H1 (cell line): ENCODE measurements at regions not wholly inside any gene's neighbourhood (a gene's known extent, or its start where the extent isn't known, plus 50 kb on each side); places are given as distances from the start of the nearest gene placed in this dataset.

ENCODE experiments used
- CTCF ChIA-PET: fragments of 300-600 bp; sonication (Branson Sonifier 250); formaldehyde crosslinking; loops from one replicate; lab custom pipeline; 2021; ENCODE audit not compliant: partially characterized antibody; lab: Charles Lee
- POLR2A ChIA-PET: fragments of 300-600 bp; sonication (Branson Sonifier 250); formaldehyde crosslinking; loops from one replicate; lab custom pipeline; 2021; ENCODE audit warnings: inconsistent platforms; ENCODE audit not compliant: partially characterized antibody; lab: Charles Lee
- DNase-seq, 2 experiments: peaks; one replicate each; pipeline versions ENCODE4 v3.0.0 to v3.0.0-alpha.2; 2010 to 2022; ENCODE audit warnings: low spot score in 2 of 2, low read depth in 1 of 2, mixed read lengths in 1 of 2
- FAIRE-seq: peaks from 2 replicates; lab custom pipeline; 2011; peaks lifted over from hg19 to GRCh38; lab: Jason Lieb, UNC
- H2AFZ ChIP-seq: 2 replicates; pipeline ENCODE4 v1.8.1; 2012; ENCODE audit warnings: low read length, inconsistent platforms
- H2AK5ac ChIP-seq: 2 replicates; pipeline ENCODE4 v1.6.1; 2013; ENCODE audit warnings: low read depth, low read length
- H2BK120ac ChIP-seq: replicated peaks from 2 replicates; pipeline ENCODE3; 2013; ENCODE audit warnings: low read depth, low read length, inconsistent platforms
- H2BK12ac ChIP-seq: 2 replicates; pipeline ENCODE4 v1.6.1; 2013; ENCODE audit warnings: low read depth, low read length
- H2BK15ac ChIP-seq: 2 replicates; pipeline ENCODE4 v1.6.1; 2013; ENCODE audit warnings: low read length
- H2BK20ac ChIP-seq: 2 replicates; pipeline ENCODE4 v1.6.1; 2013; ENCODE audit warnings: low read length
- H2BK5ac ChIP-seq: 2 replicates; pipeline ENCODE4 v1.6.1; 2013; ENCODE audit warnings: low read depth, low read length
- H3K14ac ChIP-seq: 2 replicates; pipeline ENCODE4 v1.6.1; 2013; ENCODE audit warnings: inconsistent platforms; ENCODE audit not compliant: insufficient read length
- H3K18ac ChIP-seq: 2 replicates; pipeline ENCODE4 v1.6.1; 2013; ENCODE audit warnings: low read length; ENCODE audit errors: extremely low read depth
- H3K23ac ChIP-seq: 2 replicates; pipeline ENCODE4 v1.6.1; 2013; ENCODE audit warnings: inconsistent platforms; ENCODE audit not compliant: insufficient read length
- H3K23me2 ChIP-seq: 2 replicates; pipeline ENCODE4 v1.6.1; 2013; ENCODE audit warnings: low read depth, low read length
- H3K27ac ChIP-seq: 2 replicates; pipeline ENCODE4 v1.6.1; 2011; ENCODE audit warnings: low read depth, low read length, inconsistent platforms
- H3K27me3 ChIP-seq, 4 experiments: replicated peaks in 1 of 4; 1 replicate in 1 of 4; 2 replicates in 3 of 4; pipeline versions ENCODE4 v1.6.1 to v1.8.1; 2011 to 2013; ENCODE audit warnings: low read length in 3 of 4, mild to moderate bottlenecking in 3 of 4, inconsistent platforms in 2 of 4, mixed read lengths in 2 of 4, moderate library complexity in 1 of 4; ENCODE audit not compliant: control insufficient read depth in 3 of 4, insufficient read depth in 3 of 4; ENCODE audit errors: extremely low read depth in 1 of 4
- H3K36me3 ChIP-seq, 4 experiments: 2 replicates each; pipeline versions ENCODE4 v1.6.1 to v1.8.1; 2011 to 2013; ENCODE audit warnings: mild to moderate bottlenecking in 4 of 4, low read length in 3 of 4, moderate library complexity in 2 of 4, control low read depth in 1 of 4, inconsistent platforms in 1 of 4; ENCODE audit not compliant: insufficient read depth in 4 of 4, control insufficient read depth in 2 of 4
- H3K4ac ChIP-seq: replicated peaks from 2 replicates; pipeline ENCODE3; 2013; ENCODE audit warnings: low read length, low read depth, mixed read lengths, inconsistent platforms; ENCODE audit not compliant: insufficient read length
- H3K4me1 ChIP-seq, 4 experiments: replicated peaks in 1 of 4; 1 replicate in 1 of 4; 2 replicates in 3 of 4; pipeline versions ENCODE4 v1.6.1 to v1.8.1; 2011 to 2013; ENCODE audit warnings: low read length in 3 of 4, inconsistent platforms in 2 of 4, mixed read lengths in 1 of 4; ENCODE audit not compliant: insufficient read depth in 4 of 4, control insufficient read depth in 3 of 4
- H3K4me2 ChIP-seq, 2 experiments: 2 replicates each; pipeline versions ENCODE4 v1.6.1 to v1.8.1; 2011 to 2013; ENCODE audit warnings: low read depth in 2 of 2, low read length in 2 of 2, control low read depth in 1 of 2, inconsistent platforms in 1 of 2, mild to moderate bottlenecking in 1 of 2; ENCODE audit not compliant: insufficient read depth in 1 of 2
- H3K4me3 ChIP-seq, 4 experiments: fragments of 200-600, 300-600 bp in 1 of 4; sonication (generic), shearing (Covaris generic), sonication (Bioruptor Twin) in 1 of 4; 2 replicates each; pipeline versions ENCODE4 v1.5.1 to v1.8.1; 2011 to 2016; ENCODE audit warnings: low read length in 4 of 4, low read depth in 3 of 4, control low read depth in 2 of 4, inconsistent platforms in 2 of 4, mild to moderate bottlenecking in 2 of 4, mixed read lengths in 1 of 4, moderate library complexity in 1 of 4; ENCODE audit not compliant: insufficient read depth in 2 of 4; ENCODE audit errors: extremely low read depth in 1 of 4
- H3K56ac ChIP-seq: replicated peaks from 2 replicates; pipeline ENCODE3; 2013; ENCODE audit warnings: low read depth, mild to moderate bottlenecking, mixed read lengths, low read length, inconsistent platforms; ENCODE audit not compliant: insufficient read length
- H3K79me1 ChIP-seq: 2 replicates; pipeline ENCODE4 v1.6.1; 2013; ENCODE audit warnings: low read depth, low read length, control low read depth
- H3K79me2 ChIP-seq, 2 experiments: 2 replicates each; pipeline versions ENCODE4 v1.6.1 to v1.8.1; 2012 to 2013; ENCODE audit warnings: low read length in 2 of 2, mild to moderate bottlenecking in 2 of 2, inconsistent platforms in 1 of 2; ENCODE audit not compliant: insufficient read depth in 2 of 2, control insufficient read depth in 1 of 2
- H3K9ac ChIP-seq, 4 experiments: replicated peaks in 1 of 4; 1 replicate in 1 of 4; 2 replicates in 3 of 4; pipeline versions ENCODE4 v1.6.1 to v1.8.1; 2011 to 2013; ENCODE audit warnings: low read depth in 3 of 4, low read length in 3 of 4, control low read depth in 2 of 4, mild to moderate bottlenecking in 2 of 4, moderate library complexity in 2 of 4, inconsistent platforms in 1 of 4; ENCODE audit errors: extremely low read depth in 1 of 4
- H3K9me3 ChIP-seq, 2 experiments: 2 replicates each; pipeline versions ENCODE4 v1.6.1 to v1.8.1; 2012 to 2013; ENCODE audit warnings: mild to moderate bottlenecking in 2 of 2, moderate library complexity in 2 of 2, control low read depth in 1 of 2, inconsistent platforms in 1 of 2, low read depth in 1 of 2, low read length in 1 of 2, mixed read lengths in 1 of 2; ENCODE audit not compliant: insufficient read depth in 2 of 2
- H4K20me1 ChIP-seq, 2 experiments: replicated peaks in 1 of 2; 2 replicates each; pipeline versions ENCODE3 to v1.8.1; 2011 to 2013; ENCODE audit warnings: inconsistent platforms in 2 of 2, low read length in 2 of 2, mild to moderate bottlenecking in 1 of 2; ENCODE audit not compliant: insufficient read depth in 2 of 2, control insufficient read depth in 1 of 2
- H4K5ac ChIP-seq: 2 replicates; pipeline ENCODE4 v1.6.1; 2013; ENCODE audit warnings: low read length, low read depth, mixed read lengths, inconsistent platforms; ENCODE audit not compliant: insufficient read length
- H4K8ac ChIP-seq: 2 replicates; pipeline ENCODE4 v1.8.0; 2013; ENCODE audit warnings: mild to moderate bottlenecking, moderate library complexity, low read length, inconsistent platforms; ENCODE audit not compliant: insufficient read depth; ENCODE audit errors: extremely low read depth
- H4K91ac ChIP-seq: replicated peaks from 2 replicates; pipeline ENCODE3; 2013; ENCODE audit warnings: low read length, mixed read lengths, inconsistent platforms; ENCODE audit not compliant: insufficient read length
- CHD1 ChIP-seq: IDR thresholded peaks from 2 replicates; pipeline ENCODE4 v1.6.1; 2012; ENCODE audit warnings: low read depth, low read length, improper control_type of control experiment
- WGBS, 2 experiments: shearing (Covaris generic) in 1 of 2; methylation state at CpG; one replicate each; pipeline versions ENCODE4 v1.1.6 to v1.1.7; 2013 to 2015; ENCODE audit warnings: low lambda C conversion rate in 2 of 2, mixed read lengths in 2 of 2, inconsistent platforms in 1 of 2, low coverage in 1 of 2, missing lambda C conversion rate in 1 of 2; ENCODE audit not compliant: insufficient replicate concordance in 2 of 2, insufficient coverage in 1 of 2, insufficient read length in 1 of 2; ENCODE audit errors: extremely low coverage in 1 of 2, missing lambda C conversion rate in 1 of 2; 5-methylcytosine and 5-hydroxymethylcytosine counted together

DNA sequence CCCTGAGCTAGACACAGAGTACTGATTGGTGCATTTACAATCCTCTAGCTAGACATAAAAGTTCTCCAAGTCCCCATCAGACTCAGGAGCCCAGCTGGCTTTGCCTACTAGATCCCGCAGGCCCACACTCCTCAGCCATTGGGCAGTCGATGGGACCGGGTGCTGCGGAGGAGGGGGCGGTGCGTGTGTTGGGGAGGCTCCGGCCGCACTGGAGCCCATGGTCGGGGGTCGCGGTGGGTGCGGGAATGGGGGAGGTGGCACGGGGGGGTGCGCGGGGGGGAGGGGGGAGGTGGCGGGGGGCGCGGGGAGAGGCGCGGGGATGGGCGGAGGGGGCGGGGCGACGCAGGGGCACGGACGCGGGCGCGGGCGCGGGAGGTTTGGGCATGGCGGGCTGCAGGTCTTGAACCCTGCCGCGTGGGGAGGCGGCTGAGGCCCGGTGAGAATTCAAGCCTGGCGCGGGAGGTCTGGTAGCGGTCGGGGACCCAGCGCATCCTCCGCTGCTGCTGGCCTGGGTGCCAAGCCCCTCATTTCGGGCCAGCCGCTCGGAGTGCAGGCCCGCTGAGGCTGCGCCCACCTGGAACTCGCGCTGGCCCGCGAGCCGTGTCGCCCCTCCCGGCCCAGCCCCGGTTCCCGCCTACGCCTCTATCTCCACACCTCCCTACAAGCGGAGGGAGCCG lies 674.1 kb downstream of the SLITRK5 start:
- FAIRE-seq (no peak), DNase-seq (no peak)
- H3K18ac ChIP-seq = no peak overlapping the region
- H4K5ac ChIP-seq = no peak overlapping the region
- CTCF ChIA-PET = interaction anchor here (0.8 kb wide), 1 partner anchor 60 kb away, joined by 3 read pairs; no protein-coding TSS in a partner anchor
- no peak overlapping the region for H3K56ac ChIP-seq
- H3K9ac ChIP-seq = no peak overlapping the region
- H3K4me2 ChIP-seq = no peak overlapping the region
- H3K23me2 ChIP-seq = no peaks in the 10 kb centered on the region; the same call in 1 of the 2 replicates
- no peak overlapping the region for H2BK12ac ChIP-seq
- no peak overlapping the region for H3K14ac ChIP-seq
- no peaks in the 10 kb centered on the region for H3K4me1 ChIP-seq
- no peaks in the 10 kb centered on the region for H3K27me3 ChIP-seq
- no peak overlapping the region for H3K4ac ChIP-seq
- 92% methylated on average over 8 of the region's 59 CpGs; no CpG with 5 or more reads in 1 of the 2 experiments for WGBS, 2 experiments
- H2BK20ac ChIP-seq = no peak overlapping the region
- H2BK15ac ChIP-seq = no peak overlapping the region
- H3K9me3 ChIP-seq = peaks cover 0 to 9% of the 10 kb centered on the region in 2 experiments; a peak in 1 of 4 replicates
- no peaks in the 10 kb centered on the region for H4K20me1 ChIP-seq
- no peaks in the 10 kb centered on the region for H3K79me2 ChIP-seq
- no peak overlapping the region for H3K4me3 ChIP-seq
- no peak overlapping the region for H3K27ac ChIP-seq
- H3K23ac ChIP-seq = no peak overlapping the region
- H4K91ac ChIP-seq = no peak overlapping the region
- peaks cover 0 to 3% (median 0%) of the 10 kb centered on the region in 4 experiments; a peak in 1 of 8 replicates for H3K36me3 ChIP-seq
- POLR2A ChIA-PET = no interaction called here
- no peak overlapping the region for H2AFZ ChIP-seq
- no peaks in the 10 kb centered on the region for H3K79me1 ChIP-seq
- no peak overlapping the region for H2BK120ac ChIP-seq
- H4K8ac ChIP-seq = no peak overlapping the region
- no peak overlapping the region for H2AK5ac ChIP-seq
- H2BK5ac ChIP-seq = no peak overlapping the region
- TF ChIP-seq CHD1 = no peak
